Vagina (tissue), 2 donors: ENCODE measurements at regions not wholly inside any gene's neighbourhood (a gene's known extent, or its start where the extent isn't known, plus 50 kb on each side); places are given as distances from the start of the nearest gene placed in this dataset.

Experiments used
- DNase-seq, 2 donors: peaks; one replicate each; pipeline ENCODE4 v3.0.0-alpha.2; 2017; ENCODE audit errors: extremely low spot score in 2 of 2
- H3K27ac ChIP-seq: fragments of 200-600 bp; sonication (generic); one replicate; pipeline ENCODE4 v1.5.1; 2019
- H3K27me3 ChIP-seq: fragments of 200-600 bp; sonication (generic); one replicate; pipeline ENCODE4 v1.5.1; 2019
- H3K36me3 ChIP-seq, 2 donors: fragments of 200-600 bp; sonication (generic); one replicate each; pipeline ENCODE4 v1.5.1; 2017 to 2019
- H3K4me1 ChIP-seq: fragments of 200-600 bp; sonication (generic); one replicate; pipeline ENCODE4 v1.5.1; 2019
- H3K4me3 ChIP-seq, 2 donors: fragments of 200-600 bp; sonication (generic); 1 replicate in 1 of 2; 2 replicates in 1 of 2; pipeline ENCODE4 v1.5.1; 2016 to 2019
- H3K9me3 ChIP-seq: fragments of 200-600 bp; sonication (generic); one replicate; pipeline ENCODE4 v1.5.1; 2019
- POLR2A ChIP-seq, 2 donors: fragments of 450-650 bp; IDR thresholded peaks; one replicate each; pipeline ENCODE4 v1.6.1; 2017; ENCODE audit warnings: antibody characterized with exemption in 2 of 2, mild to moderate bottlenecking in 2 of 2, moderate library complexity in 2 of 2
- POLR2AphosphoS5 ChIP-seq, 2 donors: sonication (generic); formaldehyde crosslinking; IDR thresholded peaks; one replicate each; pipeline ENCODE4 v1.9.0; 2017; ENCODE audit warnings: antibody characterized with exemption in 2 of 2, mild to moderate bottlenecking in 2 of 2, low read depth in 1 of 2; ENCODE audit not compliant: insufficient read depth in 1 of 2
- intact Hi-C: fragments of 100-400 bp; cut with DNase I; formaldehyde crosslinking; loops from one replicate; pipeline ENCODE4 v1.15.1; 2023
- TF ChIP-seq, protein P1 (sequence below), 3 experiments: fragments of 450-650 bp in 2 of 3; fragments of 200-600 bp in 1 of 3; sonication (generic) in 1 of 3; IDR thresholded peaks; one replicate each; pipeline ENCODE4 v1.5.1; 2017 to 2019; ENCODE audit warnings: antibody characterized with exemption in 3 of 3, mild to moderate bottlenecking in 2 of 3, moderate library complexity in 2 of 3

DNA sequence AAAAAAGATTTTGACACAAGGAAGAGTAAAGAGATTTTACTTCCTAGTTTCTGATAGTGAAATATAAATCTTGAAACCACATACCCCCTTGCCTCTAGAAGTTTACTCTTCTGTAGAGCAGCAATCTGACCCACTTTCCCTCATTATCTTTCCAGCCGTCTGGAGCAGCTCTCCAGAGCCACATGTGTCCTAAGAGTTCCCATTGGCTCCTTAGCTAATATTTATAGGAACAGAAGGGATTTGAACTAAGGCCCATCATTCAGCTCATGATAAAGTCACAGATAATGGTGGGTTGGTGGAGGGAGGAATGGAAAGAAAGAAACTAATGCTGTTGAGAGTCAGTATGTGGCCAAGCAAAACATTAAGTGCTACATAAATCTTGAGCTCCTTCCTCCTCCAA lies 121.8 kb downstream of the INHBA start:
- no peak overlapping the region for H3K4me3 ChIP-seq
- no peaks in the 10 kb centered on the region for H3K27me3 ChIP-seq
- intact Hi-C loops, result no loop called here
- H3K9me3 ChIP-seq, result no peaks in the 10 kb centered on the region
- no peaks in the 10 kb centered on the region for H3K4me1 ChIP-seq
- no peaks in the 10 kb centered on the region for H3K36me3 ChIP-seq
- no peak for DNase-seq
- H3K27ac ChIP-seq, result no peak overlapping the region
- no peak for TF ChIP-seq POLR2A (IDR thresholded peaks at IDR 0.05)

DNA sequence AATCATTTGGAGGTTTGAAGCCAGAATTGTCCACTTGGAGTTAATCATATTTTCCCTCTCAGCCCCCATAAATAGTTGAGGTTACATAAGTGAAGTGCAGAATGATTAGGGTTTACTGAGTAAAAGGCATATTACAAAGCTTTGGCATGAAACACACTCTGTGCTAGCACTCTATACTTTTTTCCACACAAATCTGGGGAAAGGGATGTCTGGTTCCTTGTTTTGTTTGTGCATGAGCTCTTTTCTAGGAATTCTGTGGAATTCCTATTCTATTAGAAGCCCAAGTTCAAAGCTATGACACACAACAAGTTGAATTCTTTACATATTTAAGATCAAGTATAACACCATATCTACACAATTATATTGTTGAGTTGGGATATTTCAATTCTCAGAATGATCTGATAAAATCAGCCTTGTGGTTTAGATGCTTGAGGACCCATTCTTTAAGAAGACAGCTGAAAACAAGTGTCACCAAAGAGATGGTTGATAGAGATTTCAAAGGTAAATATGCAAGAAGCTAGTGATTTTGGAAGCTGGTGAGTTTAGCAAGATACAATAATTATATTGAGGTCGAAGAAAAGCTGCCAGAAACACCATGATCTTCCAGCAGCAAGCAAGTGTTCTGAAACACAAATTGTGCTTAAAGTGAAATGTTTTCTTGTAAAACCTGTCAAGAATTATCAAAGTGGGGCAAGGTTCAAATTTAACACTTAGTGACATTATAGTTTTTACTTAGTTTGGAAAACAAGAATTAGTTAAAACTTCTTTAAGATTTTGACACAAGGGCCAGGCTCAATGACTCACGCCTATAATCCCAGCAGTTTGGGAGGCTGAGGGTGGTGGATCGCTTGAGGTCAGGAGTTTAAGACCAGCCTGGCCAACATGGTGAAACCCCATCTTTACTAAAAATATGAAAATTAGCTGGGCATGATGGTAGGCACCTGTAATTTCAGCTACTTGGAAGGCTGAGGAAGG lies 122.6 kb downstream of the INHBA start:
- DNase-seq, result no peak
- Histone ChIP-seq H3K9me3 (no peaks in the 10 kb centered on the region), H3K27me3 (no peaks in the 10 kb centered on the region), H3K27ac (no peak overlapping the region), H3K4me1 (no peaks in the 10 kb centered on the region), H3K4me3 (no peak overlapping the region), H3K36me3 (no peaks in the 10 kb centered on the region)
- TF ChIP-seq, protein P1, sequence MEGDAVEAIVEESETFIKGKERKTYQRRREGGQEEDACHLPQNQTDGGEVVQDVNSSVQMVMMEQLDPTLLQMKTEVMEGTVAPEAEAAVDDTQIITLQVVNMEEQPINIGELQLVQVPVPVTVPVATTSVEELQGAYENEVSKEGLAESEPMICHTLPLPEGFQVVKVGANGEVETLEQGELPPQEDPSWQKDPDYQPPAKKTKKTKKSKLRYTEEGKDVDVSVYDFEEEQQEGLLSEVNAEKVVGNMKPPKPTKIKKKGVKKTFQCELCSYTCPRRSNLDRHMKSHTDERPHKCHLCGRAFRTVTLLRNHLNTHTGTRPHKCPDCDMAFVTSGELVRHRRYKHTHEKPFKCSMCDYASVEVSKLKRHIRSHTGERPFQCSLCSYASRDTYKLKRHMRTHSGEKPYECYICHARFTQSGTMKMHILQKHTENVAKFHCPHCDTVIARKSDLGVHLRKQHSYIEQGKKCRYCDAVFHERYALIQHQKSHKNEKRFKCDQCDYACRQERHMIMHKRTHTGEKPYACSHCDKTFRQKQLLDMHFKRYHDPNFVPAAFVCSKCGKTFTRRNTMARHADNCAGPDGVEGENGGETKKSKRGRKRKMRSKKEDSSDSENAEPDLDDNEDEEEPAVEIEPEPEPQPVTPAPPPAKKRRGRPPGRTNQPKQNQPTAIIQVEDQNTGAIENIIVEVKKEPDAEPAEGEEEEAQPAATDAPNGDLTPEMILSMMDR (IDR thresholded peaks at IDR 0.05), result no peak
- TF ChIP-seq POLR2AphosphoS5 (IDR thresholded peaks at IDR 0.05; ENCODE audit: insufficient read depth in 1 of 2, low read depth in 1 of 2) (no peak), POLR2A (IDR thresholded peaks at IDR 0.05) (no peak)
- intact Hi-C loops, result no loop called here

DNA sequence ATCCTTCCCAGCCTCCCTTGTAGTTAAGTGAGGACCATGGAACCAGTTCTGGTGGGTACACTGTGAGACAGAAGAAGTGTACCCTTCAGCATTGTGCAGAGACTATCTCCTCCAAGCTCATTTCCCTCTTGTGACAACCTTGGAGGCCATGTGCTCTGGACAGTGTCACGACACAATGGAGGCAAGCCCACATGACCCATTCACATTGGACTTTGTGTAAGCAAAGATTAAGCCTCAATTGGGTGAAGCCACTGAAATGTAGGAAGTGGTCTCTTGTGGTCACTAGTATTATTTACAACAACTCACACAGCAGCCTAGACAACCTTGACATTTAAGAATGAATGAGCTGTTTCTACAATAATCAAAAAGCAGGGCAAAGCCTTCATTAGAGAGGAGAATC lies 124.2 kb downstream of the INHBA start:
- DNase-seq, result no peak
- intact Hi-C loops, result no loop called here
- no peaks in the 10 kb centered on the region for H3K4me1 ChIP-seq

DNA sequence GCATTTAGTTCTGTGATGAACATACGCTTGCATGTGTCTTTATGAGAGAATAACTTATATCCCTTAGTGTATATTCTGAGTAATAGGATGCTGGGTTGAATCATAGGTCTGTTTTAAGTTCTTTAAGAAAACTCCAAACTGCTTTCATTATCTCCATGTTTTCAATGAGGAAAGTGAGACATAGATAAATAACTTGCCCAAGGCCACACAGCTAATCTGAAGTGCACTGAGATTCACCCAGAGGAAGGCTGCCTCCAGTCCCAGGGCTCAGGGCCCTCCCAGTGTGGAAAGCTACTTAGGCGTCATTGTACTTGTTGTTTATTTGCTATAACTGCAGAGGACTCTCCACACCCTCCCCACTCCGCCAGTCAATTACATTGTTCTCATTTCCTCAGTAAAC lies 126.7 kb downstream of the INHBA start:
- Histone ChIP-seq H3K27ac (no peak overlapping the region), H3K36me3 (no peaks in the 10 kb centered on the region), H3K27me3 (no peaks in the 10 kb centered on the region), H3K9me3 (no peaks in the 10 kb centered on the region), H3K4me1 (no peaks in the 10 kb centered on the region), H3K4me3 (no peak overlapping the region)
- intact Hi-C loops, result no loop called here
- DNase-seq, result no peak
- TF ChIP-seq POLR2A (IDR thresholded peaks at IDR 0.05), result no peak
- TF ChIP-seq, protein P1 (IDR thresholded peaks at IDR 0.05), result no peak
- TF ChIP-seq POLR2AphosphoS5 (IDR thresholded peaks at IDR 0.05; ENCODE audit: insufficient read depth in 1 of 2, low read depth in 1 of 2), result no peak

More for the DNA sequence above, 124.2 kb downstream of the INHBA start:
- Histone ChIP-seq H3K9me3 (no peaks in the 10 kb centered on the region), H3K36me3 (no peaks in the 10 kb centered on the region), H3K27me3 (no peaks in the 10 kb centered on the region), H3K27ac (no peak overlapping the region), H3K4me3 (no peak overlapping the region)
- TF ChIP-seq POLR2AphosphoS5 (IDR thresholded peaks at IDR 0.05; ENCODE audit: insufficient read depth in 1 of 2, low read depth in 1 of 2) (no peak), POLR2A (IDR thresholded peaks at IDR 0.05) (no peak)
- TF ChIP-seq, protein P1 (IDR thresholded peaks at IDR 0.05), result no peak

DNA sequence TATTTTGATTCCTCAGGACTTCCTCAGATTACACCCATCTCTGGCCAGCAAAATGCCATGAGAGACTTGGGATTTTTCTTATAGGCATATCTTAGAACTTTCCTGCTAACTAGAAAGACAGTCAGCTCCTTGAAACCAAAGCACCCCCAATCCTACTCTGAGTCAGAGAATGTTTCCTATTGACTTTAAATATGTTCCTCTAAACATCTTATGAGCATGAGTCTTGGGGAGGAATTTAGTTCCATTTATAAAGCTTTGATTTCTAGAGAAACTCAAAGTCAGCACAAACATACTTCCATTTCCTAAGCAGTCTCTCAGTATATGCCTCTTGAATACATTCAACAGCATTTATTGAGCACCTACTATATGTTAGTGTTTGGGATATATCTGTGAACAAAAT lies 128.5 kb downstream of the INHBA start:
- no peak for TF ChIP-seq POLR2A (IDR thresholded peaks at IDR 0.05)
- Histone ChIP-seq H3K9me3 (no peaks in the 10 kb centered on the region), H3K4me3 (no peak overlapping the region), H3K36me3 (no peaks in the 10 kb centered on the region), H3K27me3 (no peaks in the 10 kb centered on the region), H3K4me1 (no peaks in the 10 kb centered on the region), H3K27ac (no peak overlapping the region)
- no peak for DNase-seq
- intact Hi-C loops, result no loop called here

DNA sequence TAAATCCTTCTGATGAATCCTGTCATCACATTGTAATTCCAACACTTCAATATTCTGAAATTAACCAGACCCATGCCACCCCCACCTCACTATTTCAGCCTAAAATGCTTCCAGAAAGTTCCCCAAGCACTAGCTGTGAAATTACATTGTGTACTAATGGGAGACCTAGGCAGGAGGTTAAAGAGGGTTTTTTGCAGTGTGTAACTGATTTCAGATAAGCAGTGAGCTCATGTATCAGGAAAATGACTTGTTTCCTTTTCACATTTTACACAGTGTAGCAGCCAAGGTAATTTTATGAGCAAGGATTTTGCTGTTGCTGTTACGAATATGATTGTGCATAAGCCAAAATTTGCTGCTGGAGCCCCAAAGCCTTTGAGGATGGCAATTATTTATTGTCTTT lies 129.0 kb downstream of the INHBA start:
- TF ChIP-seq, protein P1 (IDR thresholded peaks at IDR 0.05), result no peak
- TF ChIP-seq POLR2A (IDR thresholded peaks at IDR 0.05), result no peak
- TF ChIP-seq POLR2AphosphoS5 (IDR thresholded peaks at IDR 0.05; ENCODE audit: insufficient read depth in 1 of 2, low read depth in 1 of 2), result no peak
- no peak for DNase-seq
- Histone ChIP-seq H3K27ac (no peak overlapping the region), H3K27me3 (no peaks in the 10 kb centered on the region), H3K9me3 (no peaks in the 10 kb centered on the region), H3K4me1 (no peaks in the 10 kb centered on the region), H3K36me3 (no peaks in the 10 kb centered on the region), H3K4me3 (no peak overlapping the region)
- intact Hi-C loops, result no loop called here
